ENCODE measurements at regions not wholly inside any gene's neighbourhood (a gene's known extent, or its start where the extent isn't known, plus 50 kb on each side); places are given as distances from the start of the nearest gene placed in this dataset.

GRCh38 chr13:30107521-30108136, 199.7 kb downstream of the KATNAL1 start:
- TF ChIP-seq, protein P1, sequence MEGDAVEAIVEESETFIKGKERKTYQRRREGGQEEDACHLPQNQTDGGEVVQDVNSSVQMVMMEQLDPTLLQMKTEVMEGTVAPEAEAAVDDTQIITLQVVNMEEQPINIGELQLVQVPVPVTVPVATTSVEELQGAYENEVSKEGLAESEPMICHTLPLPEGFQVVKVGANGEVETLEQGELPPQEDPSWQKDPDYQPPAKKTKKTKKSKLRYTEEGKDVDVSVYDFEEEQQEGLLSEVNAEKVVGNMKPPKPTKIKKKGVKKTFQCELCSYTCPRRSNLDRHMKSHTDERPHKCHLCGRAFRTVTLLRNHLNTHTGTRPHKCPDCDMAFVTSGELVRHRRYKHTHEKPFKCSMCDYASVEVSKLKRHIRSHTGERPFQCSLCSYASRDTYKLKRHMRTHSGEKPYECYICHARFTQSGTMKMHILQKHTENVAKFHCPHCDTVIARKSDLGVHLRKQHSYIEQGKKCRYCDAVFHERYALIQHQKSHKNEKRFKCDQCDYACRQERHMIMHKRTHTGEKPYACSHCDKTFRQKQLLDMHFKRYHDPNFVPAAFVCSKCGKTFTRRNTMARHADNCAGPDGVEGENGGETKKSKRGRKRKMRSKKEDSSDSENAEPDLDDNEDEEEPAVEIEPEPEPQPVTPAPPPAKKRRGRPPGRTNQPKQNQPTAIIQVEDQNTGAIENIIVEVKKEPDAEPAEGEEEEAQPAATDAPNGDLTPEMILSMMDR (IDR thresholded peaks at IDR 0.05), result no peak
- no peak for TF ChIP-seq POLR2A (IDR thresholded peaks at IDR 0.05)

Measured in breast epithelium (tissue), 3 donors.